ENCODE measurements at regions not wholly inside any gene's neighbourhood (a gene's known extent, or its start where the extent isn't known, plus 50 kb on each side); places are given as distances from the start of the nearest gene placed in this dataset.

- no peak for DNase-seq (ENCODE audit: low spot score)
Observed at GRCh38 chr14:22477569-22478194, 111.3 kb downstream of the DAD1 start.

GRCh38 chr14:22476887-22477286 lies 112.1 kb downstream of the DAD1 start:
- DNase-seq (ENCODE audit: low spot score): no peak

- no peak for DNase-seq (ENCODE audit: low spot score)
Observed at GRCh38 chr14:22476005-22476751, 112.8 kb downstream of the DAD1 start.

GRCh38 chr14:22475381-22475780 lies 113.6 kb downstream of the DAD1 start:
- no peak for DNase-seq (ENCODE audit: low spot score)

- no peak for DNase-seq (ENCODE audit: low spot score)
Observed at GRCh38 chr14:22474730-22475351, 114.2 kb downstream of the DAD1 start.

- DNase-seq (ENCODE audit: low spot score): peak; percentile 63
Observed at GRCh38 chr14:22472935-22473854, 115.8 kb downstream of the DAD1 start.

GRCh38 chr14:22472466-22472865 lies 116.6 kb downstream of the DAD1 start:
- no peak for DNase-seq (ENCODE audit: low spot score)

GRCh38 chr14:22471545-22472121 lies 117.4 kb downstream of the DAD1 start:
- peak; percentile 83 for DNase-seq (ENCODE audit: low spot score)

GRCh38 chr14:22469538-22470303 lies 119.3 kb downstream of the DAD1 start:
- no peak for DNase-seq (ENCODE audit: low spot score)

- DNase-seq (ENCODE audit: low spot score): no peak
Observed at GRCh38 chr14:22468830-22469229, 120.2 kb downstream of the DAD1 start.

GRCh38 chr14:22466491-22466890 lies 122.5 kb downstream of the DAD1 start:
- no peak for DNase-seq (ENCODE audit: low spot score)

GRCh38 chr14:22465201-22465840 lies 123.7 kb downstream of the DAD1 start:
- DNase-seq (ENCODE audit: low spot score): no peak

GRCh38 chr14:22464422-22465142 lies 124.4 kb downstream of the DAD1 start:
- DNase-seq (ENCODE audit: low spot score): no peak

- no peak for DNase-seq (ENCODE audit: low spot score)
Observed at GRCh38 chr14:22463763-22464173, 125.3 kb downstream of the DAD1 start.

GRCh38 chr14:22462923-22463322 lies 126.1 kb downstream of the DAD1 start:
- DNase-seq (ENCODE audit: low spot score): no peak

GRCh38 chr14:22460461-22461195 lies 128.4 kb downstream of the DAD1 start:
- no peak for DNase-seq (ENCODE audit: low spot score)

GRCh38 chr14:22458737-22459136 lies 130.3 kb downstream of the DAD1 start:
- no peak for DNase-seq (ENCODE audit: low spot score)

GRCh38 chr14:22456998-22457594 lies 131.9 kb downstream of the DAD1 start:
- DNase-seq (ENCODE audit: low spot score): no peak

GRCh38 chr14:22456421-22456820 lies 132.6 kb downstream of the DAD1 start:
- no peak for DNase-seq (ENCODE audit: low spot score)
